ENCODE measurements at regions not wholly inside any gene's neighbourhood (a gene's known extent, or its start where the extent isn't known, plus 50 kb on each side); places are given as distances from the start of the nearest gene placed in this dataset.
"Not testable (repeated sequence)": the region's sequence is repeated elsewhere in the genome, so short reads cannot be mapped to it uniquely, and the experiment has no call there.

DNA sequence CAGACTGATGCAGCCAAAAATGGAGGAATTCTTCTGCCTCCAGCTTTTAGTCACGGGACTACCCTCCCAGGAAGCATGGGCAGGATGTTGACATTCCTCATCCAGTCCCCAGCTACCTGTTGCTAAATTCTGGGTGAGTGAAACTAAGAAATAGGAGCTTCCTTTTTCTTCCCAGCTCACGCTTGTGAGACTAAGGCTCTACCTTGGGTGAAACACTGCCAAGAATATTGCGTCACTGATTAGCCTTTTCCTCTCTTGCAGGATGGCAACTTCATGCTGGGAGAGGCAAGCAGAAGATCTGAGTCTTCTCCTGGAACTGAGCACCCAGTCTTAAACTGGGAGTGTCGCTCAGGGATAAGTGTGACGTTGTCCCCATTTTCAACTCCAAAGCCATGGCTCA lies 59.7 kb downstream of the RNU2-63P start:
- not testable (repeated sequence) for DNase-seq

DNA sequence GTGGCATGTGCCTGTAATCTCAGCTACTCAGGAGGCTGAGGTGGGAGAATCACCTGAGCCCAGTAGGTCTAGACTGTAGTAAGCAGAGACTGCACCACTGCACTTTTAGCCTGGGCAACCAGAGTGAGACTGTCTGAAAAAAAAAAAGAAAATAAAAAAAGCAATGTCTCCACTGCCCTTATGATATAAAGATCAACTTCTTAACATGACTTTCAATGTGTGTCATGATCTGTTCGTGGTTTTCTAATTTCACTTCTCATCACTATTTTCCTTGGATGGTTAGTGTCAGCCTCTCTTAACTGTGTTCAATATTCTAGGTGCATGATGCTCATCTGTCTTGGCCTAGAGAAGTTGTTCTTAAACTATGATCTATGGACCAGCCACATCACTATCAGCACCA lies 67.3 kb downstream of the RNU2-63P start:
- not testable (repeated sequence) for DNase-seq

DNA sequence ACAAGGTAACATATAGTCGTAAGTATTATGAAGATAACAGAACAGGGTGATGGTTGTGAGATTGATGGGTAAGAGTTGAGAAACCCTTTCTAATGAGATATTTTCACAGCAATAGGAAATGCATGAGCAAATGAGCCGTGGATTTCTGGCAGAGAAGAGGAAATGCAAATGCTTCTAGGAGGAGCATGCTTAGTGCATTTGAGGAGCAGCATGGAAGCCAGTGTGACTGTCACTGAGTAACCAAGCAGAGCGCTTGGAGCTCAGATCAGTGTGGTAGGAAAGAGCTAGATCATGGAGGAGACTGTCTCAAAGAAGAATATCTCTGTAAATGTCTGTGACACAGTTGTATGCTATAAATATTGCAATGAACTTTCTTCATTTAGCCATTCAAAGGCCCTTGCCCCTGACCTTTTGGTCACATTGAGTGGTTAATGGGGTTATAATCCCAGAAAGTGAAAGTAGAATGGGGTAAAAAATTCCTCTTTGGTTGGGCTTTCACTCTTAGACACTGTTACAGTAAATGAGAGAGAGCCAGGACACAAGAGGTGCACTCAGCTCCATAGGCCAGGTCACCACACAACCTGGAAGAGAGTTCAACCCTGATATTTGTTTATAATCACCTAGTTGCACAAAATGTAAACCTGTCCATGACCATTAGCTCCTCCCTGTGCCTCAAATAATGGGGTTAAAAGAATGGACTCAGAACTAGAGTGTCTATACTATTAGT lies 69.5 kb downstream of the RNU2-63P start:
- not testable (repeated sequence) for DNase-seq

DNA sequence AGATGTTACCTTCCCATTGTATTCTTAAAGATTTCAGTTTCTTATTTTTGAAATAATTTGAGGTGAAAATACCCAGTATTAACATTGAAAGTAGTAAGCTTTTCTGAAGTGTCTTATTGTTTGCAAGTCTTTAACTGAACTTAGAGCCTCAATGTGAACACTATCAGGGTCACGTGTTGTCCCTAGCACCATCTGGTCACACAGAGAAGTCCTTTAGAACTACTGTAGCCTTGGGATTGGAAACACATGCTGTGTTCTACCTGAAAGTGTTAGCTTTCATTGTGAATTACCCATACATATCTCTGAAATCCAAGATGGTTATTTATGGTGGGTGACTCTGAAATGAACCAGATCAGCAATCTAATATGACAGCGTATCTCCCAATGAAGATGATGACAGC lies 77.0 kb downstream of the RNU2-63P start:
- DNase-seq = not testable (repeated sequence)

DNA sequence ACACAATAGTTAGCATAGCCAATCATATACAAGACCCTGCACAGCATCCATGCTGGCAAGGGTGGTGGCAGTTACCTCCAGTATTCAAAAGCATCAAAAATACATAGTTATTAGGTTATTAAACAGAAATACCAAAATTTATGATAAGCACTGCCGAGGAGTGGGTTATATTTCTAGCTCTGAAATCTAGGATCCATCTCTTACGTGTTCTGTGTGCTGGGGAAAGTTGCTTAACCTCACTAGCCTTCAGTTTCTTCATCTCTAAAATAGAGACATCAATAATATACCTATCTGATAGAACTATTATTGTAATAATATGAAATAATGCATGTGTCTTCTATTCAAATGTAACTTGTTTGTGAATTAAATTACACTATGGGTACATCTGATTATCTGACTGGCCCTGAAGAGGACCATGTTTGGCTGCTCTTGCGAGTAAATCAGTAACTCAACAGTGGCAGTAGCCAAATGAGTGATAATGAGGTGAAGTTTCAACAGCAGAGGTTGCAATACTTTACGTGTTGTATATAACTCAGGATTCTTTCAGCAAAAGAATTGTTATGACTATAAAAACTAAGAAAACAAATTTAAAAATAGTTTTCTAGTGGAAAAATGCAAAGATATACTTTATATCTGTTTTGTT lies 93.5 kb upstream of the RGPD2 start:
- DNase-seq = not testable (repeated sequence)

DNA sequence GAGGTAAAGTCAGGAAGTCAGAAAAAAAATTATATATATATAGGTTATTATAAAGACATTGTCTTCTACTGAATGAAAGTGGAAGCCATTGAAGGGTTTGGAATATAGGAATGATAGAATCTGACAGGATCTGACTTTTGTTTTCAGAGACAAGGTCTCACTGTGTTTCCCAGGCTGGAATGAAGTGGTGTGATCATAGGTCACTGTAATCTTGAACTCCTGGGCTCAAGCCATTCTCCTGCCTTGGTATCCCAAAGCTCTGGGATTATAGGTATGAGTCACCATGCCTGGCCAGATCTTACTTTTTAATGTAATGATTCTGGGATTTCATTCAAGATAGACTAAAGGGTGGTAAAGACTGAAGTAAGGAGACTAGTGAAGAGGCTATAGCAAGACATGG lies 91.6 kb upstream of the RGPD2 start:
- not testable (repeated sequence) for DNase-seq

DNA sequence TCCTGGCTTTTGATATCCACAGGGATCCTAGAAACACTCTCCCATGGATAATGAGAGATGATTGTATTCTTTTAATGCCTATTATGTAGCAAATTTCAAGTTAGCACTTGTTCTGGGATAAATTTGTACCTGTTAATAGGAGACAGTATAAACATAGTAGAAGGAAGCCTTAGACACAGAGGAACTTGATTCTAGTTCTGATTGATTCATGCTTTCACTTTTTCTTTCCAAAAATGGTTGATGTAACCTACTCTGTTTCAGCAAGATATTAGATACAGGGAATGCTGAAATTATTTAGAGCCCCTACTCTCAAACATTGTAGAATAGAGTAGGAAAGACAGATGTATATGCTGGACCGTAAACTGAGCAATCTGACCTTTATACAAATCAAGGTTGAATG lies 85.3 kb upstream of the RGPD2 start:
- DNase-seq = not testable (repeated sequence)

DNA sequence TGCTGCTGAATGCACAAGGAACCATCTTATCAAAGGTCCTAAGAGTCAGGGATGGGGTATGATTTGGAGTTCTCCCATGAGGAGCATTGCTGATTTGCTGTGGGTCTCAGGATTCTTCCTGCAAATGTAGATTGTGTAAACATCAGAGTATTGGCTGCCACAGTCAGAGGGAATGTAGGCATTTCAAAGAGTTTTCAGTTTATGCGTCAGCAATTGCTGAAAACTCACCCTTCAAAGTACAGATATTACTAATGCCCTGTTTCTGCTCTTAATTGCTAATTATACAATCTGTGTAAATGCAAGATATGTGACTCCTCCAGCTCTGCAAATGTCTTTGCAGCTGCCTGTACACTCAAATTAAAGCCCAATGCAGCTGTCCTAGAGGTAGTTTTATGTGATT lies 83.4 kb upstream of the RGPD2 start:
- not testable (repeated sequence) for DNase-seq

DNA sequence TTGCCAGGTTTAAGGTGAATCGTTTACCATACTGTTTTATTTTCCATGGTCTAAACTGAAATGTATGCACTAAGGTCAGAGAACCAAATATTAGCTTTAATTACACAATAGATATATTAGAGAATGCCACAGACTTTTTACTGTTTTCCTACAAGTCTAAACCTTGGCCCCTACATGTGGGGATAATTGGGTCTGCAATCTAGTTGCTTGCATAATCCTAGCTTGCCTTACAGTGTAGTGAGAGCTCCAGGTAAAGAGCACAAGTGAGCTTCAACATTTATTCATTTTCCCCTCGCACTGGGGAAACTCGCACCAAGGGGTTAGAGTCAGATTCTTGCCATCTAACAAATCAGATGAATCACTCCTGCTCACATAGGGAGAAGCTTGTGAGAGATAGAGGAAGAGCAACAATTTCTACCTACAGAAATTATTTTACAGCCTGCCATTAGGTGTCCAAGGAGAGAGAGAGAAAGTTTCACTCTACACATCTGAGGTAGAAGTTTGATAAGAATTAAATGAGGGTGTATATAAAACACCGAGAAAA lies 82.0 kb upstream of the RGPD2 start:
- not testable (repeated sequence) for DNase-seq

DNA sequence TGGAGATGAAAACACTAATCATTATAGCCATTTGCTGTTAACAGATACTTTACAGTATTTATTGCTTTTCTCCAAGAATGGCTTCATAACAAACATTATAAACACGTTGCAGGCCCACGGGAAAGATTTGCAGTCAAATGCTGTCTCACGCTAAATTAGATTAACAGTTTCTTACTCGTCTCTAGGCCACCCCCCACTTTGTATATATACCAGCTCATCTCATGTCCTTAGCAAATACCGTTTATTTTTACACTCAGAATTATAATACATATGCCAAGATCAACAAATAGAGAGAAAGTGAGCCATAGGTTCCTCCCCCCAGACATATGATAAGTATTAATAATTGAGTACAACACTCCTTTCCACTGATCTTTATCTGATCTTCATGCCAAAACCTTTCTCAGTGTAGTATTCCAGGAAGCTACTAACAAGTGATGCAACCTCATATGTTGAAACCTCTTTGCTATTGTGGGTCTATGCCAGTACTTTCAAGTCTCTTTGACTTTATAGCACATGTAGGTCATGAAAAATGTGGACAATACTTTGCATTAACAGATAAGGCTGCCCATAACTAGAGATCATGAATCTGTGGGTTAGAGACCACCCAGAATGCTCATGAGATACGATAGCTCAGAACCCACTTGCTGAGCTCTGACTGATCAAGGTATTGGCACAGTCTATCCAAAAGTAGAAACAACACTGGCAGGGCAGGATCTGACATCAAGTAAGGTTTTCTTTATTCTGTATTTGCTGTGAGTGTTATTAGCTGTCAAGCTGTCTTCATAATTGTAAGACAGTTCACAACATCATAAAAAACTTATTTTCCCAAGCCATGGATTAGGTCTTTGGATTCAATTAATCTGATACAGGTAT lies 77.9 kb upstream of the RGPD2 start:
- peak; percentile 50 for DNase-seq

DNA sequence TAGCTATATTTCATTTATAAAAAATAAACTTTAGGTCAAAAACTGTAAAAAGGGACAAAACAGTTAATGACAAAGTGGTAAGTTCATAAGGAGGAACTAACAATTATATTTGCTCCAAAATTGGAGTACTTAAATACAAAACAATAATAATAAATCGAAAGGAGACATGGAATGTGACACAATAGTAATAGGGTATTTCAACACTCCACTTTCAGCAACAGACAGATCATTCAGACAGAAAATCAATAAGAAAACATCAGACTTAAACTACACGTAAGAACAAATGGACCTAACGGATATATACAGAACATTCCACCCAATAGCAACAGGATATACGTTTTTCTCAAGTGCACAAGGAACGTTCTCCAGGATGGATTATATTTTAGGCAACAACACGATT lies 58.1 kb upstream of the RGPD2 start:
- DNase-seq = not testable (repeated sequence)

Data from fibroblast of skin of abdomen (primary cell).